ENCODE measurements at regions not wholly inside any gene's neighbourhood (a gene's known extent, or its start where the extent isn't known, plus 50 kb on each side); places are given as distances from the start of the nearest gene placed in this dataset.
A peak's percentile ranks its signal among the peaks of the same experiment; 100 is the strongest.
"Not testable (repeated sequence)": the region's sequence is repeated elsewhere in the genome, so short reads cannot be mapped to it uniquely, and the experiment has no call there.

DNA sequence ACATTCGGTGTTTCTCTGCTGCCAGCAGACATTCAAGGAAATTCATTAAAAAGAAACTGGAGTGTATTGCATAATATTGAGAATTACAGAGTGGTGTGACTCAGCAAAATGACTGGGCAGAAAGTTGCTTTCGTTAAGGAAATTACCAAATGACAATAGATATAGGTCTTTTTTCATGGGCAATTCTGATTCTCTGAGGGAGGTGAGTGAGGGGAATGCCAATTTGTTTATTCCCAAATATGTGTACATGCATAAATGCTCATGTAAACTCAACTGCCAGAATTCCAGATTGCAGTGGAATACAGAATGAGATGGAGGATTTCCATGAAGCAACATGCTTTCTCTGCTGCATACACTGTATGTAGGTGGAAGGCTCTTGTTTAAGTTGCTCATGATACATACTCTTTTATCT, 1730.1 kb downstream of the SLITRK5 start:
- no peak for DNase-seq

DNA sequence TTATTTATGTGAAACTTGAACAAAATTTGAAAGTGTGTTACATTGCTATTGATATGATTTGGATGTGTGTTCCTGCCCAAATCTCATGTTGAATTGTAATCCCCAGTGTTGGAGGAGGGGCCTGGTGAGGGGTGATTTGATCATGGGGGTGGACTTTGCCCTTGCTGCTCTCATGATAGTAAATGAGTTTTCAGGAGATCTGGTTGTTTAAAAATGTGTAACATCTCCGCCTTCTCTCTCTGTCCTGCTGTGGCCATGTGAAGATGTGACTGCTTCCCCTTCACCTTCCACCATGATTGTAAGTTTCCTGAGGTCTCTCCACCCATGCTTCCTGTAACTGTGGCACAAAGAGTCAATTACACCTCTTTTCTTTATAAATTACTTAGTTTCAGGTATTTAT, 1731.0 kb downstream of the SLITRK5 start:
- no peak for DNase-seq

DNA sequence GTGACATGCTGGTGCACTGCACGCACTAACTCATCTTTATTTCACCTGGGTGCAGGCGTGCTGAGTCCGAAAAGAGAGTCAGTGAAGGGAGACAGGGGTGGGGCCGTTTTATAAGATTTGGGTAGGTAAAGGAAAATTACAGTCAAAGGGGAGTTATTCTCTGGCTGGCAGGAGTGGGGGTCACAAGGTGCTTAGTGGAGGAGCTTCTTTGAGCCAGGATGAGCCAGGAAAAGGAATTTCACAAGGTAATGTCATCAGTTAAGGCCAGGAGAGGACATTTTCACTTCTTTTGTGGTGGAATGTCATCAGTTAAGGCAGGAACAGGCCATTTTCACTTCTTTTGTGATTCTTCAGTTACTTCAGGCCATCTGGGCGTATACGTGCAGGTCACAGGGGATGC, 1734.9 kb downstream of the SLITRK5 start:
- DNase-seq = not testable (repeated sequence)

DNA sequence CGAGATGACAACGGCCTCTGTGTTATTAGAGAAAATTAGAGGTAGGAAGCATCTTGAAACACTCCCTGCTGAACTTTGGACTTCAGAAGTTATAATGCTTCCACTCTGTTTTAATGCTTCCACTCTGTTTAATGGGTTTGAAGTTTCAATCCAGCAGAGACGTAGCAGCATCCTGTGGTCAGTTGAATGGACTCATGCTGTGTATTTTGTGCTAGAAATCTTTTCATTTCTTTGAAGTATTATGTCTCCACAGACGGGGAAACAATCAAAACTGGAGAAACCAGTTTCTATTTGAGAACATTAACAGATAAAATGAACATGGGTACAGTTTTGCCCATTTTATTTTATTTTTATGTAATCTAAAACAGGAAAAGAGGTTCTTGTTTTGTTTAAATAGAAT, 1736.2 kb downstream of the SLITRK5 start:
- no peak for DNase-seq

DNA sequence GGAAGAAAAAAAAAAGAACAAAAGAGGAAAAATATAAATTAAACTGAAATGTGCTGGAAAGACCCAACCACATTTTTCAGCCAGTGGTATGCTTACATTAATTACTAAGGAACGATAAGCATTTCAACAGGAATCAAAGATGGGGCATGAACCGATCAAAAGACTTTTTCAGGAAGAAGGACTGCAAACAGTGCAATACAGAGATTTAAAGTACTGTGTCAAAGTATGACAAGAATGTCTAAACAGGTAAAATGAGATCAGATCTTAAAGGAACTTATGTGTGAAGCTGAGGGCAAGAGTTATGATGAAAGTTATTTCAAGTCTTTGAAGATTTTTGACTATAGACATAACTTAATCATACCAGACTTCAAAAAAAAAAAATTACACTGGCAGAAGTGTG, 1761.8 kb downstream of the SLITRK5 start:
- no peak for DNase-seq

DNA sequence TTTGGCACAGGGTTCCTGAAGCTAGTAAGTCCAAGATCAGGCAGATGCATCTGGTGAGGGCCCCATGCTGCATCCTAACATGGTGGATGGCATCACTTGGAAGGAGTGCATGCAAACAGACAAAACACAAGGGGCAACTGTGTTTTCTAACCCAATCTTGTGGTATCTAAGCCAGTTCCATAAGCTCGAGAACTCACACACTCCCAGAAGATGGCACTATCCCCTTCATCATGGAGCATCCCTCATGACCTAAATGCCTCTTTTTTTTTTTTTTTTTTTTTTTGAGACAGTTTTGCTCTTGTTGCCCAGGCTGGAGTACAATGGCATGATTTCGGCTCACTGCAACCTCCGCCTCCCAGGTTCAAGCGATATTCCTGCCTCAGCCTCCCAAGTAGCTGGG, 1763.5 kb downstream of the SLITRK5 start:
- not testable (repeated sequence) for DNase-seq

DNA sequence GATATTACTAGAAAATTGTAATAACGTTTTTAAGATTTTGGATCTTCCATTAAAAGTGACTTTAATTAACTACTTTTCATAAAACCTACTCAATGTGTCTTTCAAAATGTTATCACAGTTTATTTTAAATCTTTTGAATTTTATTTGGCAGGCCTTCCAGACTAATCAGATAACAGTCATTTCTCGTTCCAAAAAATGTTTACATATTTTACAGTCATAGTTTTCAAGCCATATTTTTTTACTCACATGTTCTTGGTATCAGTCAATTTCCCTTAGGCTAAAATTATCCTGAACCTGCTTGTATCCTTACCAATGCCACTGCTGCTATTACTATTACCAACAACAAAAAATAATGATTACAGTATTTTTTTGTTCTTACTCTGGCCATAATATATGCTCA, 1783.5 kb downstream of the SLITRK5 start:
- DNase-seq = no peak

DNA sequence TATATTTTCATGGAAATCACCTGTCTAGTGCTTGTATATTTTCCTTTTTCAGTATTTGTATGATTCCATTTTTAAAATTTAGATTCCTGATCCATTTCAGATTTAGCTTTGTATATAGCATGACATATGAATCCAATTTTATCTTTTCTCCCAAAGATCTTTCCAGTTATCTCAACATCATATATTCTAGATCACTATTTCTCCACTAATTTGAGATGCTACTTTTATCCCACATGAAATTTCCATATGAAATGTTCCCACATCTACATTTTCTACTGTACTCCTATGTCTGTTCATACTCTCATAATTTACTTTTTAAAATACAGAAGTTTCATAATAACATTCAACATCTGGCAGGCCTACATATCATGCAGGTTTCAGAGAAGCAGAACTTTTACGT, 1784.1 kb downstream of the SLITRK5 start:
- no peak for DNase-seq

DNA sequence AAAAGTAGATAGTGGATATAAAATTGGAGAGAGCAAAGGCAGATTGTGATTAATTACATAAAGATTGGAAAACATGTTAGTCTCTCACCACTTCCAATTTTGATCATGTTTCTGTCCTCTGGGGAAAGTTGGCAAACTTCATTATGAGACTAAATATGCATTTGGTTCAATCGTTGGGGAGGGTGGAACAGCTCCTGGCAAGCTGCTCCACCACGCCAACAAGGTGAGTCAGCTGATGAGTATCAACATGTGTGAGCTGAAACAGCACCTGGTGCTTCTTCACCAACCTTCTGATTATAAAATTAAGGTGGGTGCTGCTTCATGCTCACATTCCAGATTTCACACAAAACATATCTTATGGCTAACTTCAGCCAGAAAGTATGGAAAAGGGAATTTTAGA, 1784.6 kb downstream of the SLITRK5 start:
- no peak for DNase-seq

DNA sequence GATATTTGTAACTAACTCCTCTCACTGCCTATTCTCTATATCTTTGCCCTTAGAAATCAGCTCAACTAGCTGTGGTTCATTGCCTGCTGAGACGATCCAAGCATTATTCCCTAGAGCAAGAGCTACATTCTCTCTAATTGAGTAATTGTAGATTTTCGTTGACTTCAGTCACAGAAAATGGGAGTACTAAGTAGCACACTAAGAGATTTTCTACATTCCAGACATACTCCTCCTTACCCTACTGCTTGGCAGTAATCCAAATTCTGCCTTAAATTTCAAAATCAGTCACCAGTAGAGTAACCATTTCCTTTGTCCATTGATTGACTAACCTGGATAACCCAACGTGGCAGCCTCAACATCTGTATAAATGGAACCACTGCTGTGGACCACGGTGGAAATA, 1786.8 kb downstream of the SLITRK5 start:
- DNase-seq = no peak

DNA sequence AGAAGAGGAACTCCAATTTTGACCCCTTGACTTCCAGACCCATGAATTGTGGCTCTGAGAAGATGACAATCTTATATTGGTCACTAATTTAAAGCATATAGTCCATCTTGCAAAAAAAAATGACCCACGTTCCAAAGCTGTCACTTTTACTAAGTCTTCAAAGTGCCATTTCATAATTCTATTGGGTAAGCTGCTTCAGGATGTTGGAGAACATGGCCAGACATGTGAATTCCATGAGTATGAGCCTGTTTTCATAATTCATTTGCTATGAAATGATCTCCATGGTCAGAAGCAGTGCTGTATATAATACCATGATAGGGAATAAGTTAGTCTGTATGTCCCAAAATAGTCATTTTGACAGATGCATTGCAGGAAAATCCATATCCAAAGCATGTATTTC, 1787.3 kb downstream of the SLITRK5 start:
- no peak for DNase-seq

DNA sequence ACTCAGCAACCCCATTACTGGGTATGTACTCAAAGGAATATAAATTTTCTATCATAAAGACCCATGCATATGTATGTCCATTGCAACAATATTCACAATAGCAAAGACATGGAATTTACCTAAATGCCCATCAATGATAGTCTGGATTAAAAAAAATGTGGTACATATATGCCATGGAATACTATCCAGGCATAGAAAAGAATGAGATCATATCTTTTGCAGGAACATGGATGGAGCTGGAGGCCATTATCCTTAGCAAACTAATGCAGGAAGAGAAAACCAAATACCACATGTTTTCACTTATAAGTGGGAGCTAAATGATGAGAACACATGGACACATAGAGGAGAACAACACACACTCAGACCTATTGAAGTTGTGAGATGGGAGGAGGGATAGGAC, 1789.7 kb downstream of the SLITRK5 start:
- not testable (repeated sequence) for DNase-seq

DNA sequence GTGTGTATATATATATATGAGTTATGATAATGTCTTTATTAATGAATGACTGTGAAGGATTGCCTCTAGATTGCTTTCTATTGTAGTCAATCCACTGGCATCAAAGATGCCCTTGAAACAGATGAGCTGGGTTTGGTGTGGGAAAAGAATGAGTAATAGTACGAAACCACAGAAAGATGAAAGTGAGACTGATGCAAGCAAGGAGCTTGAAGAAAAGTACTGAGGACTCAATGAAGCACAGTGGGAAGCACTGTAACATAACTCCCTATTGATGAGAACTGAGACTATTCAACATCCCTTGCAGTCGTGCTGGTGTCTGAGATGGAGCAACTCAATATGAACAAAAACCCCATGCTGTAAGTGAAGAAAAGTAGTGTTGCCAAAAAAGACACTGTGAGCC, 1794.2 kb downstream of the SLITRK5 start:
- DNase-seq = no peak

DNA sequence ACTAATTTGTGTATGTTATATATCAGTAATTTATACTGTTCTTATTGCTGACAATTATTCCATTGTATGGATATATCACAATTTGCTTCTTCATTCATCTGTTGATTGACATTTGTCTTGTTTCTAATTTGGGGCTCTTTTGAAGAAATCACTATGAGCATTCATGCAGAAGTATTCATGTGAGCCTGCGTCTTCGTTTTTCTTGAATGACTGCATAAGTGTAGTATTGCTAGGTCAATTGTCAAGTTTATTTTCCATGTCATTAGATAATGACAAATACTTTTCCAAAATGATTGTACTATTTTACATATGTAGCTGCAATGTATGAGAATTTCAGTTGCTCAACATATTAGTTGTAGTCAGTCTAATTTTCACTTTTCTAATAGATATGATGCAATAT, 1796.9 kb downstream of the SLITRK5 start:
- no peak for DNase-seq

DNA sequence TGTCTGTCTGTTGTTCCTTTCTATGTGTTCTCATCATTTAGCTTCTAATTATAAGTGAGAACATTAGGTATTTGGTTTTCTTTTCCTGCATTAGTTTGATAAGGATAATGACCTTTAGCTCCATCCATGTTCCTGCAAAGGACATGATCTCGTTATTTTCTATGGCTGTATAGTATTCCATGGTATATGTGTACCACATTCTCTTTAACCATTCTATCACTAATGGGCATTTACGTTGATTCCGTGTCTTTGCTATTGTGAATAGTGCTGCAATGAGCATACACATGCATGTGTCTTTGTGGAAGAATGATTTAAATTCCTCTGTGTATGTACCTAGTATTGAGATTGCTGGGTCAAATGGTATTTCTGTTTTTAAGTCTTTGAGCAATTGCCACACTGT, 1799.7 kb downstream of the SLITRK5 start:
- DNase-seq = no peak

DNA sequence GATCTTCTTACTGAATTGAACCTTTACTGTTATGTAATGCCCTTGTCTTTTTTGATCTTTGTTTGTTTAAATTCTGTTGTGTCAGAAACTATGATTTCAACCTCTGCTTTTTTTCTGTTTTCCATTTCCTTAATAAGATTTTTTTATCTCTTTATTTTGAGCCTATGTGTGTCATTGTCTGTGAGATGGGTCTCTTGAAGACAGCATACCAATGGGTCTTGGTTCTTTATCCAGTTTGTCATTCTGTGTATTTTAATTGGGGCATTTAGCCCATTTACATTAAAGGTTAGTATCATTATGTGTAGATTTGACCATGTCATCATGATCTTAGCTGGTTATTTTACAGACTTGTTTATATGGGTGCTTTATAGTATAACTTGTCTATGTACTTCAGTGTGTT, 1803.3 kb downstream of the SLITRK5 start:
- DNase-seq = no peak

DNA sequence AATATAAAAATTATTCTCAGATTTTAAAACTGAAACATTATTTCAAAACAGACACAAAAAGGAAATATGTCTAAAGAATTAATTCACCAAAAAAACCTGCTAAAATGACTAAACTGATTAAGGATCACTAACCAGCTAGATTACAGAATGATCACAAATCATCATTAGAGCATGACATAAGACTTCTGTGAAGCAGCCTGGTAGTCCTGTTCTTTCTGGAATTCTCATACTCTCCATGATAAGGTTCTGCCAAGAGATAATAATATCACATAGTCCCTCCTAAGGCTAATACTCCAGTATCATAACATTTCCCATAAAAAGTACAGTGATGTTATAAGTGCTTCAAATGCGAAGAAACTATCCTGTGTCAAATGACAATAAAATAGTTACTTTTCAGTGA, 1814.9 kb downstream of the SLITRK5 start:
- DNase-seq = no peak

DNA sequence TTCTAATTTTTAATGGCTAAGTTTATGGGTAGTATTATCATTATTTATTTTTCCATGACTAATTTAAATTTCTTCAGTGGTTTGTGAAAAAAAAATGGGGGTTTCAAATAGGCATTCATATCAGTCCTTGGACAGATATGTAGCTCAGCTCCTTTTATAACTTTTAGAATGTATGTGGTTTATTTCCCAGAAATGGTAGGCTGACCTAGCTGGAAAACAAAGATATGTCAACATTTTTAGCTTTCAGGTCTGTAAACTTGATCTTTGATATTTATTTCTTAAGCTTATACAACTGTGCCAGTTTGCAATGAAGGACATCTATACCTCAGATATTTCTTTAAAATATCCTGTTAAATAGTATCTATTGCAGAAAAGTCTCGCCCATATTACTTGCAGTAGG, 1815.5 kb downstream of the SLITRK5 start:
- no peak for DNase-seq

DNA sequence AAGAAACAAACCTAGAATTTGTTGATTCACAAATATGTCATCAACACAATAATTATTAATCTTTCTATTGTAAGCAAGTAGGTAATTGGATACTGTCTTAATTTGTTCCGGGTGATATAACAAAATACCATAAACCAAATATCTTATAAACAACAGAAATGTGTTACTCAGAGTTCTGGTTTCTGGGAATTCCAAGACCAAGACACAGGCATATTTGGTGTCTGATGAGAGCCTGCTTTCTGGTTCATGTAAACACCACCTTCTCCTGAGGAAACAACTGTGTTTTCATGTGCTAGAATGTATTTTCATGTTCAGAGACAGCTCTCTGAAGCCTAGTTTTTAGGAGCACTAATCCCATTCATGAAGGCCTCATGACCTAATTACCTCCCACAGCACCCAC, 1819.5 kb downstream of the SLITRK5 start:
- DNase-seq = no peak

DNA sequence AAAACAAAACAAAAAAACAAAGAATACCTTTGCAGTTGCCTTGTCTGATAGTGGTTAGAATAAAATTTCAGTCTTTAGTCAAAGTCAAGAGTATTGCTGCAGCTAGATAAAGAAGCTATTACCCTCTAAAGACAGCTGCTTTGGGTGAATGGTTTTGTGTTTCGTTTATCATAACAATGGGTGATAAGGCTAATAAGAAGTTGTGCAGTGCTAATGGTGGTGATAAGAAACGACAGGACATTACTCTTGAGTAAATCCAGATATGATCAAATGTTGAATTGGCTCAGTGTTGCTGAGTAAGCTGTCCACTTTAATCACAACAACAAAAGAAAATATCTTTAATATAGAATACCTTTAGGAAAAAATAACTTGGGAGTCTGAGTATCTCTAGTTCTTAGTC, 1825.3 kb downstream of the SLITRK5 start:
- DNase-seq = no peak

DNA sequence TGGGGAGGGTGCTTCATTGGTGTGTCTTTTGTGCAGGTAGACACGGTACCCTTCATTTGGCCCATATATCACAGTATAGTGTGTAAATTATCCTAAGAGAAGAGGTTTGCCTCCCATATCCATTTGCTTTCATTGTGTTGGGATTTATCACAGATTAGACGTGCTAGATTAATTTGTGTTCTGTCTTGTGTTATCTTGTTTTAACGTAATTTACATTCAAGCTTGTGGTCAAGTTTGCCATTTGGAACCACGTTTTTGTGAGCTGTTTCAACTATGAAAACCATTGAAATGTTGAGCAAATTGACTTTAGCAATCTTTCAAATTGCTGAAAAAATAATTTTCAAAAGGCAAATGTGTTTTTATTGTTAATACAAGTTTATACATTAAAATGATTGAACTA, 1826.5 kb downstream of the SLITRK5 start:
- no peak for DNase-seq

DNA sequence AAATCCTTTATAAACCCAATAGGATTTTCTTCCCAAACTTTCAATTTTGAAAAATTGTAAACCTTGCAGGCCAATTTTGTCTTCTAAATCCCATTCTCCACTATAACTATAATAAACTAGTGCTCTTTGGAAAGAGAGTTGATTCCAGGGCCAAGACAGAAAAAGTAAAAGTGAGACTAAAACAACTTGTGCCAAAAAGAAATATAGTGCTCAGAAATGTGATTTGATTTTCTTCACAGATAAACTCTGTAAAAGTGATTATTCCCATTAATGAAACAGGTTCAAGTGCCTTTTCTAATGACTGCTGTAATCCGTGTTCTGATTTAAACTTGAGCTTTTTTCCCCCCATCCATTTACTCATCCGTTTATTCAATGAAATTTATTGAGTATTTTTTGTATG, 1831.1 kb downstream of the SLITRK5 start:
- no peak for DNase-seq

DNA sequence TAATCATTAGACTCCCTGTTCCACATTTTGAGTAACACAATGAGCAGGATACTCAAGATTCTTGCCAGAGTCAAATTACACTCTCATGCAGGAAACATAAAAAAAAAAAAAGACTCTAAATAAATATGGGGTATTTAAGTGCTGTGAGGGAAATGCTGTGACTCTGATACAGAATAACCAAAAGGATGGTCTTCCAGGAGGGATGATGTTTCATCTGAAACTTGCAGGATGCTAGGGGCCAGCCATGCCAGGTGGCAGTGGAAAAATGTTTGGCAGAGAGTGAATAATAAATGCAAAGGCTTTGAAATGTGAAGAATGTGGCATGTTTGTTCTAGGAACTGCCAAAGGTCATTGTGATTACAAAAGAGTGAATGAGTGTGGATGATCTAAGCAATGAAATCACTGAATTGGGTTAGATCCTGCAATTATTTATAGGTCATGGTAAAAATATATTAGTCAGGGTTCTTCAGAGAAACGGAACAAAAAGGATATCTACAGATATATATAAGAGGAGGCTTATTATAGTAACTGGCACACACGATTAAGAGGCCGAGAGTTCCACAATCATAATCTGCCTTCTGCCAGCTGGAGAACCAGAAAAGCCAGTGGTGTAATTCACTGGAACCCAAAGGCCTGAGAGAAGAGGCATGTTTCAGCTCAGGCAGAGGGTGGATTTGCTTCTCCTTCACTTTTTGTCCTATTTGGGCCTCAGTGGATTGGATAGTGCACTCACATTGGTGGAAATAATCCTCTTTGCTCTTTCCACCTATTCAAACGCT, 1832.8 kb upstream of the MIR17HG start:
- peak in 1 of 2 experiments; percentile 0 for DNase-seq

DNA sequence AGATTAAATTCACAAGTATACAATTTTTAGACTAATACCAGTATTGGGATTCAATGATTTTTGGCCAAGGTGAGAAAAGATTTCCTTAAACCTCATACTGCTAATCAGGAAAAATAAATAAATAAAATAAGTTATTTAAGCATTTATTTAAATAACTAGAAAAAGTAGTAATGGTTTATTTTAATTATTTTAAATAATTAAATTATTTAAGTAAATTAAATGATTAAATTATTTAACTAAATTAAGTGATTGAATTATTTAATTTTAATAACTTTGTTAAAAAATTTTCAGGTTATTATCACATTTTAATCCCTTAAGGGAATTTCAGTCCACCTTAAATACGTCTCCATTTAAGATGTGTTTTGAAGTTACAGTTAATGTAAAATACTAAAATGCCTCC, 1831.5 kb upstream of the MIR17HG start:
- DNase-seq = no peak

DNA sequence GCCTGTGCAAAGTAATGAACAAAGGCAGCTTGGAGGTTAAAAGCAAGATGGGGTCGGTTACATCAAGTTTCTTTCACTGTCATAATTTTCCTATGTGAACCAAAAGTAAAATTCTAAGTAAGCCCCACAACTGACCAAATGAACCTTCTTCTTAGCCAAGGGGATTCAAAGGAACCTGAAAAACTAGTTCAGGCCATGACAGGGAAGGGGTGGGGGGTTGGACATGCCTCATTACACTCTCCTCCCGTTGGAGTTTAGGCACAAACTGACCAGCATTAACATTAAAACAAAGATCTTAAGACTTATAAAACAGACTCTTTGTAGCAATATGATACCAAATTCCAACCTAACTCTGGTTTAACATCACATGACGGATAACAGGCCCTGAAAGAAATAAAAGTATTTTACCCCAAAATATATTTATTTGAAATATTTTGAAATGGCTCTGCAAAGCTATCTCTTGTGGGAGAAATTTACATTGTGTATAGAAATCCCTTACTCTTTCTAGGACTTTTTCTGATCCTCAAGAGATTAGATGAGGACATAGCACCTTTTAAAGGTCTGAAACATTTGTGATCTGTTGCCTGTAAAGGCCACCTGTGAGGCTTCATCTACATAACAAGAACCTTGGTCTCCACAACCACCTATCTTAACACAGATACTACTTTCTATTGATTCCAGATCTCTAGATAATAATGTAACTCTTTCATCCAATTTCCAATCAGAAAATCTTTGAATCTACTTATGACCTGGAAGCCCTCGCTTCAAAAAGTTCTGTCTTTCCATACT, 1829.0 kb upstream of the MIR17HG start:
- no peak for DNase-seq
